ENCODE measurements at regions not wholly inside any gene's neighbourhood (a gene's known extent, or its start where the extent isn't known, plus 50 kb on each side); places are given as distances from the start of the nearest gene placed in this dataset.

DNA sequence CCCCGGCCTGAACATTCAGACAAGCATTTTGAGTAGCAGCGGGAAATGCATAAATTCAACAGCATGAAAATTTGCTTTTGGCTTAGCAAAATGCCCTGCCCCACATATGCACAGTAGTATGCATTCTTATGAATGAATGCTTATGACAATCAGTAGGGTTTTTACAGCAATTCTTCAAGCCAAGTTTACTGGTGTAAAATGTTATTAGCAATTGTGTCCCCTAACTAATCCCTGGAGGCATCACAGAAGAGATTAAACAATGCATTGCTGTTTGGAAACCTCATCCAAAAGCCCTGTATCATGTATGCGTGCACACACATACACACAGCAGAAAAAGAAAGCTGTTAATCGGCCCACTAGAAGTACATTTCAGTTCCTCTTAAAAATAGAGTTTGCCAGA lies 406.5 kb downstream of the LRIG3 start:
- no peak overlapping the region for H3K4me3 ChIP-seq
- intact Hi-C loops (cut with DNase I; ENCODE audit: low total_unique reads), result no loop called here

DNA sequence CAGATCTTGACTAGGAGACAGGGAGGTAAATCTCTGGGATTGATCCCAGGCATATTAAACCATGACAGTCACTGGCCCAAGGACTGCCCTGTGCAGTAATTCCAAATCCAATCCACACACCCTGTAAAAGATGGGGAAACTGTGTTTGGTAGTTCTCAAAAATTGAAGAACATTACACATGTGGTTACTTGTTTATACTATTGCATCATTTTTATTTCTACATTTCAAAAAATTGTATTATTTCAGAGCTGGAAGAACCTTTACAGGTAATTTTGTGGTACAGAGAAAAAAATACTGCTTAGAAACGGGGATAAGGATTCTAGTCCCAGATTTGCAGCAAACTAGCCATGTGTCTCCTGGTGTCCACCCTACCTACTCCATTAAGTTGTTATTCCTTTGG lies 400.5 kb downstream of the LRIG3 start:
- no peaks in the 10 kb centered on the region for H3K36me3 ChIP-seq
- H3K27me3 ChIP-seq, result no peaks in the 10 kb centered on the region
- no peak for TF ChIP-seq CTCF (IDR thresholded peaks at IDR 0.05)
- H3K4me1 ChIP-seq, result no peaks in the 10 kb centered on the region
- H3K9me3 ChIP-seq, result peaks cover 0 to 25% (median 2%) of the 10 kb centered on the region in 3 donors
- intact Hi-C loops (cut with DNase I; ENCODE audit: low total_unique reads), result no loop called here
- DNase-seq, result no peak
- H3K4me3 ChIP-seq, result no peak overlapping the region
- H3K27ac ChIP-seq, result no peak overlapping the region

More for the DNA sequence above, 406.5 kb downstream of the LRIG3 start:
- DNase-seq, result no peak
- H3K4me1 ChIP-seq, result no peaks in the 10 kb centered on the region
- no peaks in the 10 kb centered on the region for H3K36me3 ChIP-seq
- no peak overlapping the region for H3K27ac ChIP-seq
- H3K27me3 ChIP-seq, result no peaks in the 10 kb centered on the region
- H3K9me3 ChIP-seq, result peaks cover 0 to 22% (median 4%) of the 10 kb centered on the region in 3 donors
- no peak for TF ChIP-seq CTCF (IDR thresholded peaks at IDR 0.05)

DNA sequence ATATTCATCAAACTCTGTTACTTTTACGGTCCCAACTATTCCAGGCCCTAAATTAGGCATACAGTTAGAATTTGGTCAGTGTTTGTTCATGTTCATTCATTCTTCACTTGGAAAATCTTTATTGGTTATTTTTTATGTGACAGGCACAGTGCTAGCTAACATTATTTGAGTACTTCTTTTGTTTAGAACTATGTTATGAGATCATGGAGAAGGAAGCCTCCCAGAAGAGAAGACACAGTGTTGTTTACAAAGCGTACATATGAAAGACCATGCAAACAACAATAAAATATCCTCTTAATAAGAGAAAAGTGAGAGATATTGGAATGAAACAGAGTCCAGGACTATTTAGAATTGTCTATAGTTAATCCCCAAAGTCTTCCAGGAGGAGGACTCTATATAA lies 399.2 kb downstream of the LRIG3 start:
- intact Hi-C loops (cut with DNase I; ENCODE audit: low total_unique reads), result no loop called here
- Histone ChIP-seq H3K27me3 (no peaks in the 10 kb centered on the region), H3K27ac (no peak overlapping the region), H3K9me3 (peaks cover 0 to 25% (median 2%) of the 10 kb centered on the region in 3 donors), H3K36me3 (no peaks in the 10 kb centered on the region), H3K4me1 (no peaks in the 10 kb centered on the region), H3K4me3 (no peak overlapping the region)
- no peak for TF ChIP-seq CTCF (IDR thresholded peaks at IDR 0.05)
- no peak for DNase-seq

DNA sequence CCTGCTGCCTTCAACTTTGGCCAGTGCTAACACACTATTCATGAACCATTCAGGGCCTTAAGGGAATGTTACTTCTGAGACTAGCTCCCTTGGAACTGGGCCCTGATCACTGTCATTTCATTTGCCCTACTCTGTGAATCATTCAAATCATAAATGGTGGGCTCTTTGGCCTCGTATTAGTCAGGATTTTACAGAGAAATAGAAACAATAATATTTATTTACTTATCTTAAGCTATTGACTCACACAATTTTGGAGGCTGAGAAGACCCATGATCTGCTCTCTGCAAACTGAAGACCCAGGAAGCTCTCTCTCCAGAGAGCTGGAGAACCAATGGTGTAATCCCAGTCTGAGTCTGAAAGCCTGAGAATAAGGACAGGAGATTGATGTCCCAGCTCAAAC lies 398.5 kb downstream of the LRIG3 start:
- intact Hi-C loops (cut with DNase I; ENCODE audit: low total_unique reads), result no loop called here

DNA sequence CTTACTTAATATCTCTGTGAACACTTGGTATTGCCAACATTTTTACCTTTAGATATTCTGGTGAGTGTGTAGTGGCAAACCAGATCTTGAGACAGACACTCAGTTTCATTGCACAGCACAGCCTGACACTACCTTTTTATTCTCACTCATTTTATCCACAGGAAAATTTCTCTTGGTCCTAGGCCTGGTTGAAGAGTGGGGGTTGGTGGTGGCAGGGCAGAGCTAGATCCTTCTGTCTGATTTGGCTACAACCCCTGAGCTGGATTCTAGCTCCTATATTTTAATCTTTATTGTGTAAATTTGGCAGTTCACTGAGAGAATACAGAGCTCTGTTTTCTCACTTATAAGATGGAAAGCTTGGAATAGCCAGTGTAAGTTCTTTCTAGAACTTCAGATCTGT lies 396.9 kb downstream of the LRIG3 start:
- Histone ChIP-seq H3K4me1 (peaks cover 0 to 1% (median under 1%) of the 10 kb centered on the region in 4 donors), H3K9me3 (peaks cover 0 to 7% (median 0%) of the 10 kb centered on the region in 3 donors), H3K27ac (no peak overlapping the region), H3K4me3 (no peak overlapping the region), H3K27me3 (no peaks in the 10 kb centered on the region), H3K36me3 (no peaks in the 10 kb centered on the region)
- intact Hi-C loops (cut with DNase I; ENCODE audit: low total_unique reads), result no loop called here
- no peak for DNase-seq
- no peak for TF ChIP-seq CTCF (IDR thresholded peaks at IDR 0.05)

More for the DNA sequence above, 398.5 kb downstream of the LRIG3 start:
- no peaks in the 10 kb centered on the region for H3K27me3 ChIP-seq
- no peaks in the 10 kb centered on the region for H3K36me3 ChIP-seq
- H3K4me3 ChIP-seq, result no peak overlapping the region
- no peak for DNase-seq
- H3K4me1 ChIP-seq, result no peaks in the 10 kb centered on the region
- H3K27ac ChIP-seq, result no peak overlapping the region
- no peak for TF ChIP-seq CTCF (IDR thresholded peaks at IDR 0.05)
- peaks cover 0 to 23% (median 2%) of the 10 kb centered on the region in 3 donors for H3K9me3 ChIP-seq

- no peak for DNase-seq
- intact Hi-C loops (cut with DNase I; ENCODE audit: low total_unique reads), result no loop called here
Observed at GRCh38 chr12:58528271-58528670, 392.0 kb downstream of the LRIG3 start.

More at GRCh38 chr12:58528271-58528670, 392.0 kb downstream of the LRIG3 start:
- Histone ChIP-seq H3K4me1 (peaks cover 0 to 23% (median 13%) of the 10 kb centered on the region in 4 donors), H3K9me3 (no peaks in the 10 kb centered on the region), H3K27ac (no peak overlapping the region), H3K36me3 (no peaks in the 10 kb centered on the region), H3K4me3 (no peak overlapping the region), H3K27me3 (no peaks in the 10 kb centered on the region)
- no peak for TF ChIP-seq CTCF (IDR thresholded peaks at IDR 0.05)
